GM23338 (cell line): ENCODE measurements at regions not wholly inside any gene's neighbourhood (a gene's known extent, or its start where the extent isn't known, plus 50 kb on each side); places are given as distances from the start of the nearest gene placed in this dataset.

Experiments used
- ATAC-seq: fragments of 200-7000 bp; cut with Tn5 transposase; 3 replicates; pipeline ENCODE4 v1.9.1; 2020
- DNase-seq: peaks from one replicate; pipeline ENCODE4 v3.0.0-alpha.2; 2015; ENCODE audit warnings: low spot score
- H2AFZ ChIP-seq: fragments of 200-600 bp; sonication (generic); 2 replicates; pipeline ENCODE4 v1.8.0; 2016; ENCODE audit warnings: antibody characterized with exemption, mild to moderate bottlenecking, moderate library complexity
- H3F3A ChIP-seq: fragments of 200-600 bp; sonication (generic); replicated peaks from 2 replicates; pipeline ENCODE4 v1.8.0; 2017; ENCODE audit warnings: antibody characterized with exemption, mixed run types, low read depth
- H3K27ac ChIP-seq: fragments of 200-600 bp; sonication (generic); 2 replicates; pipeline ENCODE4 v1.6.1; 2016; ENCODE audit warnings: low read depth
- H3K27me3 ChIP-seq: fragments of 200-600 bp; sonication (generic); 2 replicates; pipeline ENCODE4 v1.8.0; 2016; ENCODE audit warnings: mild to moderate bottlenecking, mixed run types, moderate library complexity; ENCODE audit not compliant: insufficient read depth
- H3K36me3 ChIP-seq: fragments of 200-600 bp; sonication (generic); 2 replicates; pipeline ENCODE4 v1.8.0; 2016; ENCODE audit warnings: mild to moderate bottlenecking; ENCODE audit not compliant: insufficient read depth
- H3K4me1 ChIP-seq: fragments of 200-600 bp; sonication (generic); 2 replicates; pipeline ENCODE4 v1.8.0; 2016; ENCODE audit warnings: mild to moderate bottlenecking, moderate library complexity; ENCODE audit not compliant: insufficient read depth
- H3K4me2 ChIP-seq: fragments of 200-600 bp; sonication (generic); 2 replicates; pipeline ENCODE4 v1.7.1; 2017; ENCODE audit warnings: mixed run types
- H3K4me3 ChIP-seq: fragments of 200-600 bp; sonication (generic); 2 replicates; pipeline ENCODE4 v1.6.1; 2016; ENCODE audit warnings: mixed run types
- H3K79me2 ChIP-seq: fragments of 200-600 bp; sonication (generic); replicated peaks from 2 replicates; pipeline ENCODE4 v1.8.0; 2017; ENCODE audit warnings: mild to moderate bottlenecking; ENCODE audit not compliant: insufficient read depth
- H3K9me2 ChIP-seq: fragments of 200-600 bp; sonication (generic); 2 replicates; pipeline ENCODE4 v1.8.0; 2017; ENCODE audit not compliant: insufficient read depth
- H4K20me1 ChIP-seq: fragments of 200-600 bp; sonication (generic); replicated peaks from 2 replicates; pipeline ENCODE4 v1.8.0; 2017; ENCODE audit warnings: mild to moderate bottlenecking; ENCODE audit not compliant: insufficient read depth
- H3K27ac Mint-ChIP-seq: 2 replicates; pipeline ENCODE4 v1.8.0; 2020; ENCODE audit warnings: inconsistent platforms, mild to moderate bottlenecking, moderate library complexity, mixed read lengths
- H3K27me3 Mint-ChIP-seq: 3 replicates; pipeline ENCODE4 v1.8.0; 2022; ENCODE audit warnings: low read depth, mild to moderate bottlenecking, moderate library complexity, mixed read lengths, inconsistent platforms; ENCODE audit not compliant: insufficient read depth, poor library complexity
- H3K36me3 Mint-ChIP-seq: 3 replicates; pipeline ENCODE4 v1.8.0; 2021; ENCODE audit warnings: low read depth, mild to moderate bottlenecking, inconsistent platforms, moderate library complexity, mixed read lengths
- H3K4me1 Mint-ChIP-seq: 3 replicates; pipeline ENCODE4 v1.8.0; 2020; ENCODE audit warnings: mild to moderate bottlenecking, inconsistent platforms, mixed read lengths
- H3K4me3 Mint-ChIP-seq: 3 replicates; pipeline ENCODE4 v1.8.0; 2021; ENCODE audit warnings: moderate library complexity, mild to moderate bottlenecking, inconsistent platforms, mixed read lengths
- H3K9me3 Mint-ChIP-seq: 3 replicates; pipeline ENCODE4 v1.8.0; 2020; ENCODE audit warnings: moderate library complexity, mild to moderate bottlenecking, inconsistent platforms, mixed read lengths
- CREB1 ChIP-seq: fragments of 250-450 bp; sonication (Bioruptor Pico); IDR thresholded peaks from 2 replicates; pipeline ENCODE4 v1.5.0; 2020; ENCODE audit warnings: low read depth, mild to moderate bottlenecking, moderate library complexity
- CTCF ChIP-seq, 2 experiments: fragments of 200-600 bp in 1 of 2; sonication (generic) in 1 of 2; conservative IDR thresholded peaks; 2 replicates each; pipeline versions ENCODE4 v1.5.1 to v1.6.1; 2016 to 2017; ENCODE audit warnings: antibody characterized with exemption in 2 of 2, low read depth in 2 of 2, mild to moderate bottlenecking in 2 of 2, moderate library complexity in 1 of 2
- POLR2AphosphoS5 ChIP-seq: IDR thresholded peaks from 2 replicates; pipeline ENCODE4 v1.6.1; 2016; ENCODE audit warnings: antibody characterized with exemption, low read depth
- ZNF462 ChIP-seq: fragments of 250-450 bp; sonication (Bioruptor Pico); IDR thresholded peaks from 2 replicates; pipeline ENCODE4 v1.5.0; 2020; ENCODE audit warnings: mild to moderate bottlenecking, moderate library complexity

- no peak for TF ChIP-seq ZNF462 (CRISPR knock-in tag)
These were observed 489.3 kb downstream of the SIPA1L2 start (continued) for GRCh38 chr1:232140419-232141166.

GRCh38 chr1:232139444-232139843, 490.5 kb downstream of the SIPA1L2 start:
- H3K4me1 ChIP-seq = peaks cover 41% of the 10 kb centered on the region
- peak overlapping the region; percentile 83 for H3K27ac ChIP-seq
- Mint-ChIP-seq H3K27me3 (peaks cover 27% of the 10 kb centered on the region), H3K27ac (no peak overlapping the region), H3K36me3 (peaks cover 69% of the 10 kb centered on the region), H3K9me3 (peaks cover 41% of the 10 kb centered on the region), H3K4me1 (peaks cover 56% of the 10 kb centered on the region), H3K4me3 (no peak overlapping the region)
- peaks cover 20% of the 10 kb centered on the region; the same call in 1 of the 2 replicates for H4K20me1 ChIP-seq
- H3K9me2 ChIP-seq = no peaks in the 10 kb centered on the region
- H3F3A ChIP-seq = peaks cover 29% of the 10 kb centered on the region
- no peak overlapping the region for H3K4me2 ChIP-seq
- H3K36me3 ChIP-seq = peaks cover 16% of the 10 kb centered on the region
- TF ChIP-seq CREB1 (CRISPR knock-in tag) (no peak), POLR2AphosphoS5 (peak; percentile 62; the same call in 1 of the 2 replicates), CTCF (conservative IDR thresholded peaks at IDR 0.05; ENCODE audit: low read depth in 2 of 2) (no peak)
- H3K4me3 ChIP-seq = no peak overlapping the region
- peaks cover 28% of the 10 kb centered on the region; the same call in 1 of the 2 replicates for H3K79me2 ChIP-seq
- H2AFZ ChIP-seq = no peak overlapping the region
- ATAC-seq (no peak), DNase-seq (peak; percentile 77)
- no peaks in the 10 kb centered on the region for H3K27me3 ChIP-seq
